Astrocyte (in vitro differentiated cells and primary cell): ENCODE measurements at regions not wholly inside any gene's neighbourhood (a gene's known extent, or its start where the extent isn't known, plus 50 kb on each side); places are given as distances from the start of the nearest gene placed in this dataset.

Source experiments
- CTCF ChIP-seq: IDR thresholded peaks from 2 replicates; pipeline ENCODE4 v1.5.1; 2011; ENCODE audit warnings: low read depth, mild to moderate bottlenecking, inconsistent platforms, low read length, moderate library complexity; ENCODE audit not compliant: insufficient read depth
- EZH2 ChIP-seq: IDR thresholded peaks from 2 replicates; pipeline ENCODE4 v1.6.1; 2012; ENCODE audit warnings: mild to moderate bottlenecking, low read length, inconsistent platforms; ENCODE audit not compliant: insufficient read depth

- TF ChIP-seq CTCF: no peak
- no peak for TF ChIP-seq EZH2
Observed at GRCh38 chr20:52346797-52347196, 155.2 kb upstream of the ZFP64 start.
